ENCODE measurements at regions not wholly inside any gene's neighbourhood (a gene's known extent, or its start where the extent isn't known, plus 50 kb on each side); places are given as distances from the start of the nearest gene placed in this dataset.

GRCh38 chr6:140130074-140130473, 755.6 kb upstream of the CITED2 start:
- no peaks in the 10 kb centered on the region for H3K36me3 ChIP-seq (ENCODE audit: control insufficient read depth in 2 of 2, extremely low read depth in 1 of 2, insufficient read depth in 1 of 2, low read length in 1 of 2)
- ChIA-PET POLR2A (no interaction called here), CTCF (no interaction called here)
- H3K4me1 Mint-ChIP-seq, result no peaks in the 10 kb centered on the region
- no peak overlapping the region for H3K4me3 ChIP-seq (ENCODE audit: control insufficient read depth in 1 of 2, extremely low read depth in 1 of 2, low read length in 1 of 2)
- H3K27ac Mint-ChIP-seq, result no peak overlapping the region
- H3K27me3 Mint-ChIP-seq, result peaks cover 0 to 4% of the 10 kb centered on the region in 2 donors
- no peak overlapping the region for H3K4me3 Mint-ChIP-seq
- H3K4me1 ChIP-seq (ENCODE audit: control insufficient read depth in 1 of 2, extremely low read depth in 1 of 2, insufficient read depth in 2 of 2, low read length in 2 of 2), result no peaks in the 10 kb centered on the region
- H3K9me3 ChIP-seq, result no peaks in the 10 kb centered on the region
- H3K36me3 Mint-ChIP-seq, result no peaks in the 10 kb centered on the region
- H3K27me3 ChIP-seq (replicated peaks in 1 of 2; ENCODE audit: control insufficient read depth in 2 of 2, extremely low read depth in 1 of 2, insufficient read depth in 2 of 2, low read length in 1 of 2), result no peaks in the 10 kb centered on the region
- DNase-seq (no peak), ATAC-seq (replicated peaks in 1 of 4) (no peak)
- no peak overlapping the region for H3K27ac ChIP-seq (ENCODE audit: low read length)
- peaks cover 11 to 29% (median 18%) of the 10 kb centered on the region in 3 donors for H3K9me3 Mint-ChIP-seq

- Mint-ChIP-seq H3K36me3 (no peaks in the 10 kb centered on the region), H3K27ac (no peak overlapping the region), H3K27me3 (peaks cover 0 to 7% of the 10 kb centered on the region in 2 donors), H3K4me1 (no peaks in the 10 kb centered on the region), H3K9me3 (peaks cover 4 to 21% (median 7%) of the 10 kb centered on the region in 3 donors), H3K4me3 (no peak overlapping the region)
- H3K9me3 ChIP-seq, result no peaks in the 10 kb centered on the region
- no peaks in the 10 kb centered on the region for H3K4me1 ChIP-seq (ENCODE audit: control insufficient read depth in 1 of 2, extremely low read depth in 1 of 2, insufficient read depth in 2 of 2, low read length in 2 of 2)
- no peak overlapping the region for H3K27ac ChIP-seq (ENCODE audit: low read length)
- CTCF ChIA-PET, result no interaction called here
- no peaks in the 10 kb centered on the region for H3K27me3 ChIP-seq (replicated peaks in 1 of 2; ENCODE audit: control insufficient read depth in 2 of 2, extremely low read depth in 1 of 2, insufficient read depth in 2 of 2, low read length in 1 of 2)
- DNase-seq (no peak), ATAC-seq (replicated peaks in 1 of 4) (no peak)
- POLR2A ChIA-PET, result no interaction called here
- no peaks in the 10 kb centered on the region for H3K36me3 ChIP-seq (ENCODE audit: control insufficient read depth in 2 of 2, extremely low read depth in 1 of 2, insufficient read depth in 1 of 2, low read length in 1 of 2)
- 43% methylated on average over 1 of the region's 2 CpGs for WGBS (ENCODE audit: insufficient coverage)
- no peak overlapping the region for H3K4me3 ChIP-seq (ENCODE audit: control insufficient read depth in 1 of 2, extremely low read depth in 1 of 2, low read length in 1 of 2)
Measured at GRCh38 chr6:140124498-140124897, 750.0 kb upstream of the CITED2 start.

GRCh38 chr6:140108167-140108566, 733.7 kb upstream of the CITED2 start:
- Mint-ChIP-seq H3K27me3 (peaks cover 2 to 6% of the 10 kb centered on the region in 2 donors), H3K27ac (no peak overlapping the region), H3K36me3 (no peaks in the 10 kb centered on the region), H3K4me1 (no peaks in the 10 kb centered on the region), H3K4me3 (no peak overlapping the region), H3K9me3 (no peaks in the 10 kb centered on the region)
- Histone ChIP-seq H3K9me3 (no peaks in the 10 kb centered on the region), H3K27me3 (replicated peaks in 1 of 2; ENCODE audit: control insufficient read depth in 2 of 2, extremely low read depth in 1 of 2, insufficient read depth in 2 of 2, low read length in 1 of 2) (no peaks in the 10 kb centered on the region), H3K36me3 (ENCODE audit: control insufficient read depth in 2 of 2, extremely low read depth in 1 of 2, insufficient read depth in 1 of 2, low read length in 1 of 2) (no peaks in the 10 kb centered on the region), H3K4me3 (ENCODE audit: control insufficient read depth in 1 of 2, extremely low read depth in 1 of 2, low read length in 1 of 2) (no peak overlapping the region), H3K27ac (ENCODE audit: low read length) (no peak overlapping the region), H3K4me1 (ENCODE audit: control insufficient read depth in 1 of 2, extremely low read depth in 1 of 2, insufficient read depth in 2 of 2, low read length in 2 of 2) (no peaks in the 10 kb centered on the region)
- no CpG with 5 or more reads among the region's 1 CpG for whole genome bisulfite sequencing (ENCODE audit: insufficient coverage)
- CTCF ChIA-PET, result no interaction called here
- POLR2A ChIA-PET, result no interaction called here
- ATAC-seq (replicated peaks in 1 of 4) (no peak), DNase-seq (no peak)

GRCh38 chr6:140107216-140107615, 732.8 kb upstream of the CITED2 start:
- CTCF ChIA-PET, result no interaction called here
- no peaks in the 10 kb centered on the region for H3K4me1 ChIP-seq (ENCODE audit: control insufficient read depth in 1 of 2, extremely low read depth in 1 of 2, insufficient read depth in 2 of 2, low read length in 2 of 2)
- ATAC-seq (replicated peaks in 1 of 4) (no peak), DNase-seq (no peak)
- no peak overlapping the region for H3K27ac ChIP-seq (ENCODE audit: low read length)
- H3K36me3 Mint-ChIP-seq, result no peaks in the 10 kb centered on the region
- H3K27me3 ChIP-seq (replicated peaks in 1 of 2; ENCODE audit: control insufficient read depth in 2 of 2, extremely low read depth in 1 of 2, insufficient read depth in 2 of 2, low read length in 1 of 2), result no peaks in the 10 kb centered on the region
- H3K9me3 ChIP-seq, result no peaks in the 10 kb centered on the region
- no peaks in the 10 kb centered on the region for H3K4me1 Mint-ChIP-seq
- POLR2A ChIA-PET, result no interaction called here
- no peak overlapping the region for H3K4me3 Mint-ChIP-seq
- H3K27me3 Mint-ChIP-seq, result peaks cover 0 to under 1% of the 10 kb centered on the region in 2 donors
- no peaks in the 10 kb centered on the region for H3K9me3 Mint-ChIP-seq
- H3K36me3 ChIP-seq (ENCODE audit: control insufficient read depth in 2 of 2, extremely low read depth in 1 of 2, insufficient read depth in 1 of 2, low read length in 1 of 2), result no peaks in the 10 kb centered on the region
- H3K27ac Mint-ChIP-seq, result no peak overlapping the region
- H3K4me3 ChIP-seq (ENCODE audit: control insufficient read depth in 1 of 2, extremely low read depth in 1 of 2, low read length in 1 of 2), result no peak overlapping the region

GRCh38 chr6:140105857-140106256, 731.4 kb upstream of the CITED2 start:
- CTCF ChIA-PET, result no interaction called here
- no peaks in the 10 kb centered on the region for H3K9me3 ChIP-seq
- POLR2A ChIA-PET, result no interaction called here
- Mint-ChIP-seq H3K27ac (no peak overlapping the region), H3K36me3 (no peaks in the 10 kb centered on the region), H3K9me3 (no peaks in the 10 kb centered on the region), H3K4me1 (peaks cover 0 to 4% (median 1%) of the 10 kb centered on the region in 3 donors), H3K4me3 (no peak overlapping the region), H3K27me3 (no peaks in the 10 kb centered on the region)
- no peak overlapping the region for H3K4me3 ChIP-seq (ENCODE audit: control insufficient read depth in 1 of 2, extremely low read depth in 1 of 2, low read length in 1 of 2)
- ATAC-seq (replicated peaks in 1 of 4) (no peak), DNase-seq (no peak)
- H3K27me3 ChIP-seq (replicated peaks in 1 of 2; ENCODE audit: control insufficient read depth in 2 of 2, extremely low read depth in 1 of 2, insufficient read depth in 2 of 2, low read length in 1 of 2), result no peaks in the 10 kb centered on the region
- WGBS (ENCODE audit: insufficient coverage), result no CpG with 5 or more reads among the region's 6 CpGs
- no peaks in the 10 kb centered on the region for H3K36me3 ChIP-seq (ENCODE audit: control insufficient read depth in 2 of 2, extremely low read depth in 1 of 2, insufficient read depth in 1 of 2, low read length in 1 of 2)
- no peaks in the 10 kb centered on the region for H3K4me1 ChIP-seq (ENCODE audit: control insufficient read depth in 1 of 2, extremely low read depth in 1 of 2, insufficient read depth in 2 of 2, low read length in 2 of 2)
- no peak overlapping the region for H3K27ac ChIP-seq (ENCODE audit: low read length)

GRCh38 chr6:140105241-140105640, 730.8 kb upstream of the CITED2 start:
- no peak overlapping the region for H3K27ac Mint-ChIP-seq
- no peak for DNase-seq
- H3K27me3 Mint-ChIP-seq, result no peaks in the 10 kb centered on the region
- Histone ChIP-seq H3K4me1 (ENCODE audit: control insufficient read depth in 1 of 2, extremely low read depth in 1 of 2, insufficient read depth in 2 of 2, low read length in 2 of 2) (no peaks in the 10 kb centered on the region), H3K27ac (ENCODE audit: low read length) (no peak overlapping the region), H3K36me3 (ENCODE audit: control insufficient read depth in 2 of 2, extremely low read depth in 1 of 2, insufficient read depth in 1 of 2, low read length in 1 of 2) (no peaks in the 10 kb centered on the region), H3K4me3 (ENCODE audit: control insufficient read depth in 1 of 2, extremely low read depth in 1 of 2, low read length in 1 of 2) (no peak overlapping the region), H3K9me3 (no peaks in the 10 kb centered on the region), H3K27me3 (replicated peaks in 1 of 2; ENCODE audit: control insufficient read depth in 2 of 2, extremely low read depth in 1 of 2, insufficient read depth in 2 of 2, low read length in 1 of 2) (no peaks in the 10 kb centered on the region)
- no peak for ATAC-seq (replicated peaks in 1 of 4)
- no peaks in the 10 kb centered on the region for H3K9me3 Mint-ChIP-seq
- whole genome bisulfite sequencing (ENCODE audit: insufficient coverage), result no CpG with 5 or more reads among the region's 3 CpGs
- POLR2A ChIA-PET, result no interaction called here
- H3K4me1 Mint-ChIP-seq, result peaks cover 0 to 4% (median 1%) of the 10 kb centered on the region in 3 donors
- no peak overlapping the region for H3K4me3 Mint-ChIP-seq
- H3K36me3 Mint-ChIP-seq, result no peaks in the 10 kb centered on the region
- CTCF ChIA-PET, result no interaction called here

- H3K27ac ChIP-seq (ENCODE audit: low read length), result no peak overlapping the region
- ATAC-seq (replicated peaks in 1 of 4) (no peak), DNase-seq (no peak)
- no peaks in the 10 kb centered on the region for H3K36me3 ChIP-seq (ENCODE audit: control insufficient read depth in 2 of 2, extremely low read depth in 1 of 2, insufficient read depth in 1 of 2, low read length in 1 of 2)
- Mint-ChIP-seq H3K4me1 (peaks cover 0 to 4% (median 1%) of the 10 kb centered on the region in 3 donors), H3K9me3 (no peaks in the 10 kb centered on the region), H3K36me3 (no peaks in the 10 kb centered on the region), H3K27ac (no peak overlapping the region), H3K4me3 (no peak overlapping the region), H3K27me3 (no peaks in the 10 kb centered on the region)
- no peaks in the 10 kb centered on the region for H3K4me1 ChIP-seq (ENCODE audit: control insufficient read depth in 1 of 2, extremely low read depth in 1 of 2, insufficient read depth in 2 of 2, low read length in 2 of 2)
- no peaks in the 10 kb centered on the region for H3K9me3 ChIP-seq
- ChIA-PET CTCF (interaction anchor here (0.5 to 0.8 kb wide), 2 partner anchors 717 to 1506 kb away, joined by 3 to 4 read pairs; no protein-coding TSS in a partner anchor), POLR2A (interaction anchor here in 1 of 2 donors (0.5 kb wide), 1 partner anchor 1454 kb away, joined by 4 read pairs; no protein-coding TSS in a partner anchor)
- H3K4me3 ChIP-seq (ENCODE audit: control insufficient read depth in 1 of 2, extremely low read depth in 1 of 2, low read length in 1 of 2), result no peak overlapping the region
- H3K27me3 ChIP-seq (replicated peaks in 1 of 2; ENCODE audit: control insufficient read depth in 2 of 2, extremely low read depth in 1 of 2, insufficient read depth in 2 of 2, low read length in 1 of 2), result no peaks in the 10 kb centered on the region
Measured at GRCh38 chr6:140101818-140102217, 727.4 kb upstream of the CITED2 start.

Data from T-cell (primary cell).